GM23338 (cell line): ENCODE measurements at regions not wholly inside any gene's neighbourhood (a gene's known extent, or its start where the extent isn't known, plus 50 kb on each side); places are given as distances from the start of the nearest gene placed in this dataset.

Experiments
- ATAC-seq: fragments of 200-7000 bp; cut with Tn5 transposase; 3 replicates; pipeline ENCODE4 v1.9.1; 2020
- DNase-seq: peaks from one replicate; pipeline ENCODE4 v3.0.0-alpha.2; 2015; ENCODE audit warnings: low spot score
- H2AFZ ChIP-seq: fragments of 200-600 bp; sonication (generic); 2 replicates; pipeline ENCODE4 v1.8.0; 2016; ENCODE audit warnings: antibody characterized with exemption, mild to moderate bottlenecking, moderate library complexity
- H3F3A ChIP-seq: fragments of 200-600 bp; sonication (generic); replicated peaks from 2 replicates; pipeline ENCODE4 v1.8.0; 2017; ENCODE audit warnings: antibody characterized with exemption, mixed run types, low read depth
- H3K27ac ChIP-seq: fragments of 200-600 bp; sonication (generic); 2 replicates; pipeline ENCODE4 v1.6.1; 2016; ENCODE audit warnings: low read depth
- H3K27me3 ChIP-seq: fragments of 200-600 bp; sonication (generic); 2 replicates; pipeline ENCODE4 v1.8.0; 2016; ENCODE audit warnings: mild to moderate bottlenecking, mixed run types, moderate library complexity; ENCODE audit not compliant: insufficient read depth
- H3K36me3 ChIP-seq: fragments of 200-600 bp; sonication (generic); 2 replicates; pipeline ENCODE4 v1.8.0; 2016; ENCODE audit warnings: mild to moderate bottlenecking; ENCODE audit not compliant: insufficient read depth
- H3K4me1 ChIP-seq: fragments of 200-600 bp; sonication (generic); 2 replicates; pipeline ENCODE4 v1.8.0; 2016; ENCODE audit warnings: mild to moderate bottlenecking, moderate library complexity; ENCODE audit not compliant: insufficient read depth
- H3K4me2 ChIP-seq: fragments of 200-600 bp; sonication (generic); 2 replicates; pipeline ENCODE4 v1.7.1; 2017; ENCODE audit warnings: mixed run types
- H3K4me3 ChIP-seq: fragments of 200-600 bp; sonication (generic); 2 replicates; pipeline ENCODE4 v1.6.1; 2016; ENCODE audit warnings: mixed run types
- H3K79me2 ChIP-seq: fragments of 200-600 bp; sonication (generic); replicated peaks from 2 replicates; pipeline ENCODE4 v1.8.0; 2017; ENCODE audit warnings: mild to moderate bottlenecking; ENCODE audit not compliant: insufficient read depth
- H3K9me2 ChIP-seq: fragments of 200-600 bp; sonication (generic); 2 replicates; pipeline ENCODE4 v1.8.0; 2017; ENCODE audit not compliant: insufficient read depth
- H4K20me1 ChIP-seq: fragments of 200-600 bp; sonication (generic); replicated peaks from 2 replicates; pipeline ENCODE4 v1.8.0; 2017; ENCODE audit warnings: mild to moderate bottlenecking; ENCODE audit not compliant: insufficient read depth
- H3K27ac Mint-ChIP-seq: 2 replicates; pipeline ENCODE4 v1.8.0; 2020; ENCODE audit warnings: inconsistent platforms, mild to moderate bottlenecking, moderate library complexity, mixed read lengths
- H3K27me3 Mint-ChIP-seq: 3 replicates; pipeline ENCODE4 v1.8.0; 2022; ENCODE audit warnings: low read depth, mild to moderate bottlenecking, moderate library complexity, mixed read lengths, inconsistent platforms; ENCODE audit not compliant: insufficient read depth, poor library complexity
- H3K36me3 Mint-ChIP-seq: 3 replicates; pipeline ENCODE4 v1.8.0; 2021; ENCODE audit warnings: low read depth, mild to moderate bottlenecking, inconsistent platforms, moderate library complexity, mixed read lengths
- H3K4me1 Mint-ChIP-seq: 3 replicates; pipeline ENCODE4 v1.8.0; 2020; ENCODE audit warnings: mild to moderate bottlenecking, inconsistent platforms, mixed read lengths
- H3K4me3 Mint-ChIP-seq: 3 replicates; pipeline ENCODE4 v1.8.0; 2021; ENCODE audit warnings: moderate library complexity, mild to moderate bottlenecking, inconsistent platforms, mixed read lengths
- H3K9me3 Mint-ChIP-seq: 3 replicates; pipeline ENCODE4 v1.8.0; 2020; ENCODE audit warnings: moderate library complexity, mild to moderate bottlenecking, inconsistent platforms, mixed read lengths
- CREB1 ChIP-seq: fragments of 250-450 bp; sonication (Bioruptor Pico); IDR thresholded peaks from 2 replicates; pipeline ENCODE4 v1.5.0; 2020; ENCODE audit warnings: low read depth, mild to moderate bottlenecking, moderate library complexity
- EZH2 ChIP-seq: fragments of 200-600 bp; sonication (generic); IDR thresholded peaks from one replicate; pipeline ENCODE4 v1.8.0; 2017; ENCODE audit warnings: antibody characterized with exemption, mild to moderate bottlenecking, low read depth; ENCODE audit not compliant: unreplicated experiment
- EZH2phosphoT487 ChIP-seq: fragments of 200-600 bp; sonication (generic); IDR thresholded peaks from one replicate; pipeline ENCODE4 v1.8.1; 2018; ENCODE audit warnings: antibody characterized with exemption; ENCODE audit not compliant: unreplicated experiment
- JUNB ChIP-seq: IDR thresholded peaks from one replicate; pipeline ENCODE4 v1.6.1; 2016; ENCODE audit warnings: antibody characterized with exemption; ENCODE audit not compliant: unreplicated experiment
- NANOG ChIP-seq: IDR thresholded peaks from 2 replicates; pipeline ENCODE4 v1.6.1; 2016; ENCODE audit warnings: antibody characterized with exemption, borderline replicate concordance
- POLR2AphosphoS5 ChIP-seq: IDR thresholded peaks from 2 replicates; pipeline ENCODE4 v1.6.1; 2016; ENCODE audit warnings: antibody characterized with exemption, low read depth
- STAT1 ChIP-seq: IDR thresholded peaks from one replicate; pipeline ENCODE4 v1.6.1; 2016; ENCODE audit warnings: antibody characterized with exemption; ENCODE audit not compliant: unreplicated experiment
- ZNF114 ChIP-seq: fragments of 250-450 bp; sonication (Bioruptor Pico); IDR thresholded peaks from 2 replicates; pipeline ENCODE4 v1.5.0; 2020; ENCODE audit warnings: mild to moderate bottlenecking, moderate library complexity
- ZNF331 ChIP-seq: fragments of 250-450 bp; sonication (Bioruptor Pico); IDR thresholded peaks from 2 replicates; pipeline ENCODE4 v1.5.0; 2020; ENCODE audit warnings: low read depth, mild to moderate bottlenecking, moderate library complexity
- TF ChIP-seq, protein P1 (sequence below): IDR thresholded peaks from 2 replicates; pipeline ENCODE4 v1.6.1; 2016; ENCODE audit warnings: antibody characterized with exemption
- TF ChIP-seq, protein P2 (sequence below), 2 experiments: fragments of 200-600 bp in 1 of 2; sonication (generic) in 1 of 2; conservative IDR thresholded peaks; 2 replicates each; pipeline versions ENCODE4 v1.5.1 to v1.6.1; 2016 to 2017; ENCODE audit warnings: antibody characterized with exemption in 2 of 2, low read depth in 2 of 2, mild to moderate bottlenecking in 2 of 2, moderate library complexity in 1 of 2
- TF ChIP-seq, protein P3 (sequence below): IDR thresholded peaks from one replicate; pipeline ENCODE4 v1.6.1; 2018; ENCODE audit warnings: antibody characterized with exemption; ENCODE audit not compliant: unreplicated experiment

DNA sequence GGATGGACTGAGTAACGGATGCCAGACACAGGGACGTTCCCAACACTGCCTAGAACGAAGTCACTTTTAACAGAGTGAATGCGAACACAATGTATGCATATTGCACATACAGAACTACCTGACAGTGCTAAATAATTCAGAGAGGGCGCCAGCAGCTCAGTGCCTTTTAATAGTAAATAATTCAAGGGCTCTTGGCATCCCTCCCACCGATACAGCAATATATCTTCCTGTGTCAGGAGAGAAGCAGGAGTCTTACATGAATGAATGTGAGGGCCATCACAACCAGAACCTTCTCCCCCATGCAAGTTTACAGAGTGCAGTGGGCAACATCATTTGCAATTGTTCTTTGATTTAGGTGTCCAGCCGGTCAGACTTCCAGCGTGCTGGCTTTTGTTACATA lies 88.4 kb upstream of the KCNG1 start:
- H3K9me2 ChIP-seq, result no peaks in the 10 kb centered on the region
- Mint-ChIP-seq H3K4me3 (no peak overlapping the region), H3K4me1 (peaks cover under 1% of the 10 kb centered on the region; the same call in 2 of the 3 replicates), H3K9me3 (no peaks in the 10 kb centered on the region), H3K27me3 (peaks cover 6% of the 10 kb centered on the region), H3K27ac (no peak overlapping the region), H3K36me3 (no peaks in the 10 kb centered on the region)
- H3F3A ChIP-seq, result no peaks in the 10 kb centered on the region
- H3K27me3 ChIP-seq, result no peaks in the 10 kb centered on the region
- ATAC-seq, result no peak
- no peak overlapping the region for H3K27ac ChIP-seq
- TF ChIP-seq, protein P1, sequence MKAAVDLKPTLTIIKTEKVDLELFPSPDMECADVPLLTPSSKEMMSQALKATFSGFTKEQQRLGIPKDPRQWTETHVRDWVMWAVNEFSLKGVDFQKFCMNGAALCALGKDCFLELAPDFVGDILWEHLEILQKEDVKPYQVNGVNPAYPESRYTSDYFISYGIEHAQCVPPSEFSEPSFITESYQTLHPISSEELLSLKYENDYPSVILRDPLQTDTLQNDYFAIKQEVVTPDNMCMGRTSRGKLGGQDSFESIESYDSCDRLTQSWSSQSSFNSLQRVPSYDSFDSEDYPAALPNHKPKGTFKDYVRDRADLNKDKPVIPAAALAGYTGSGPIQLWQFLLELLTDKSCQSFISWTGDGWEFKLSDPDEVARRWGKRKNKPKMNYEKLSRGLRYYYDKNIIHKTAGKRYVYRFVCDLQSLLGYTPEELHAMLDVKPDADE, result no peak
- TF ChIP-seq POLR2AphosphoS5 (no peak), EZH2phosphoT487 (no peak), CREB1 (no peak), JUNB (no peak), STAT1 (no peak), ZNF114 (CRISPR knock-in tag) (no peak), NANOG (no peak)
- TF ChIP-seq, protein P2, sequence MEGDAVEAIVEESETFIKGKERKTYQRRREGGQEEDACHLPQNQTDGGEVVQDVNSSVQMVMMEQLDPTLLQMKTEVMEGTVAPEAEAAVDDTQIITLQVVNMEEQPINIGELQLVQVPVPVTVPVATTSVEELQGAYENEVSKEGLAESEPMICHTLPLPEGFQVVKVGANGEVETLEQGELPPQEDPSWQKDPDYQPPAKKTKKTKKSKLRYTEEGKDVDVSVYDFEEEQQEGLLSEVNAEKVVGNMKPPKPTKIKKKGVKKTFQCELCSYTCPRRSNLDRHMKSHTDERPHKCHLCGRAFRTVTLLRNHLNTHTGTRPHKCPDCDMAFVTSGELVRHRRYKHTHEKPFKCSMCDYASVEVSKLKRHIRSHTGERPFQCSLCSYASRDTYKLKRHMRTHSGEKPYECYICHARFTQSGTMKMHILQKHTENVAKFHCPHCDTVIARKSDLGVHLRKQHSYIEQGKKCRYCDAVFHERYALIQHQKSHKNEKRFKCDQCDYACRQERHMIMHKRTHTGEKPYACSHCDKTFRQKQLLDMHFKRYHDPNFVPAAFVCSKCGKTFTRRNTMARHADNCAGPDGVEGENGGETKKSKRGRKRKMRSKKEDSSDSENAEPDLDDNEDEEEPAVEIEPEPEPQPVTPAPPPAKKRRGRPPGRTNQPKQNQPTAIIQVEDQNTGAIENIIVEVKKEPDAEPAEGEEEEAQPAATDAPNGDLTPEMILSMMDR (conservative IDR thresholded peaks at IDR 0.05; ENCODE audit: low read depth in 2 of 2), result no peak
- no peaks in the 10 kb centered on the region for H3K4me1 ChIP-seq
- H3K36me3 ChIP-seq, result no peaks in the 10 kb centered on the region
- H4K20me1 ChIP-seq, result no peaks in the 10 kb centered on the region
- H3K4me3 ChIP-seq, result no peak overlapping the region
- DNase-seq, result no peak
- no peak overlapping the region for H2AFZ ChIP-seq
- no peak overlapping the region for H3K4me2 ChIP-seq
- no peaks in the 10 kb centered on the region for H3K79me2 ChIP-seq

DNA sequence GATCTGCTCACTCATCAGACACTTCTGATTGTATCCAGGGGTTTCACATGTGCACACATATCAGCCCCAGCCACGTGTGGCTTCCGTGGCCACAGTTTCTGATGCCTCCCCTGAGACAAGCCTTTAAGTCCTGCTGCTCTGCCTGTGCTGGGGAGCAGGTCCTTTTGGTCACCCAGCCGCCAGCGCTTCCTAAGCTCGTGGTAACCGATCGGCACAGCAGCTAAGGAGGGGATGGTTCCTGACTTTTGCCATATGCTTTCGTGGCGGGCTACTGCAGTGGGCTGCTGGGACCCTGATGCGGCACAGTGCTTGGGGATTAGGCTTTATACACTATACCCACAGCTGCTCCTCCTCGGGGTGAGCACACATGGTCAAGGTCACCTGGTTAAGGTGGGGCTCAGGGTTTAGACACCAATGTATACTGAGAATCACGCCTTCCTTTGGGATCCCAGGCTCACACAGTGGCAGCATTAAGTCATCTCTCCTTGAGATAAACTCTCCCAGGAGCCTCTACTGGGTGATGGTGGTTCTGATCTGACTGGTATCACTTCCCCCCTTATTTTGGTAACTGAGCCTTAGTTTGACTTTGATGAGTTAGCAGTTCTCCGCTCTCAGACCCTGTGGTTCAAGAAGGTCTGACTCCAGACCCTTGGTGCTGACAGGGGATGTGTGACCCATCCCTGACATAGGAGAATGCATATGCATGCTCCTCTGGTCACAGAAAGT lies 85.9 kb upstream of the KCNG1 start:
- Mint-ChIP-seq H3K4me3 (no peak overlapping the region), H3K36me3 (no peaks in the 10 kb centered on the region), H3K4me1 (peaks cover 4% of the 10 kb centered on the region; the same call in 2 of the 3 replicates), H3K27me3 (peaks cover 6% of the 10 kb centered on the region), H3K27ac (no peak overlapping the region), H3K9me3 (no peaks in the 10 kb centered on the region)
- Histone ChIP-seq H3K36me3 (no peaks in the 10 kb centered on the region), H3F3A (no peaks in the 10 kb centered on the region), H3K79me2 (no peaks in the 10 kb centered on the region), H3K27ac (no peak overlapping the region), H3K9me2 (no peaks in the 10 kb centered on the region), H3K27me3 (no peaks in the 10 kb centered on the region), H4K20me1 (no peaks in the 10 kb centered on the region), H3K4me1 (no peaks in the 10 kb centered on the region), H3K4me3 (no peak overlapping the region), H2AFZ (no peak overlapping the region), H3K4me2 (no peak overlapping the region)
- ATAC-seq (no peak), DNase-seq (no peak)
- TF ChIP-seq ZNF331 (no peak), EZH2phosphoT487 (no peak), ZNF114 (CRISPR knock-in tag) (no peak), EZH2 (no peak), POLR2AphosphoS5 (no peak), JUNB (no peak), CREB1 (no peak)
- TF ChIP-seq, protein P2 (conservative IDR thresholded peaks at IDR 0.05; ENCODE audit: low read depth in 2 of 2), result no peak
- TF ChIP-seq, protein P3, sequence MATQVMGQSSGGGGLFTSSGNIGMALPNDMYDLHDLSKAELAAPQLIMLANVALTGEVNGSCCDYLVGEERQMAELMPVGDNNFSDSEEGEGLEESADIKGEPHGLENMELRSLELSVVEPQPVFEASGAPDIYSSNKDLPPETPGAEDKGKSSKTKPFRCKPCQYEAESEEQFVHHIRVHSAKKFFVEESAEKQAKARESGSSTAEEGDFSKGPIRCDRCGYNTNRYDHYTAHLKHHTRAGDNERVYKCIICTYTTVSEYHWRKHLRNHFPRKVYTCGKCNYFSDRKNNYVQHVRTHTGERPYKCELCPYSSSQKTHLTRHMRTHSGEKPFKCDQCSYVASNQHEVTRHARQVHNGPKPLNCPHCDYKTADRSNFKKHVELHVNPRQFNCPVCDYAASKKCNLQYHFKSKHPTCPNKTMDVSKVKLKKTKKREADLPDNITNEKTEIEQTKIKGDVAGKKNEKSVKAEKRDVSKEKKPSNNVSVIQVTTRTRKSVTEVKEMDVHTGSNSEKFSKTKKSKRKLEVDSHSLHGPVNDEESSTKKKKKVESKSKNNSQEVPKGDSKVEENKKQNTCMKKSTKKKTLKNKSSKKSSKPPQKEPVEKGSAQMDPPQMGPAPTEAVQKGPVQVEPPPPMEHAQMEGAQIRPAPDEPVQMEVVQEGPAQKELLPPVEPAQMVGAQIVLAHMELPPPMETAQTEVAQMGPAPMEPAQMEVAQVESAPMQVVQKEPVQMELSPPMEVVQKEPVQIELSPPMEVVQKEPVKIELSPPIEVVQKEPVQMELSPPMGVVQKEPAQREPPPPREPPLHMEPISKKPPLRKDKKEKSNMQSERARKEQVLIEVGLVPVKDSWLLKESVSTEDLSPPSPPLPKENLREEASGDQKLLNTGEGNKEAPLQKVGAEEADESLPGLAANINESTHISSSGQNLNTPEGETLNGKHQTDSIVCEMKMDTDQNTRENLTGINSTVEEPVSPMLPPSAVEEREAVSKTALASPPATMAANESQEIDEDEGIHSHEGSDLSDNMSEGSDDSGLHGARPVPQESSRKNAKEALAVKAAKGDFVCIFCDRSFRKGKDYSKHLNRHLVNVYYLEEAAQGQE, result no peak
- TF ChIP-seq, protein P1, result no peak
